ENCODE measurements at regions not wholly inside any gene's neighbourhood (a gene's known extent, or its start where the extent isn't known, plus 50 kb on each side); places are given as distances from the start of the nearest gene placed in this dataset.

GRCh38 chr20:22775256-22775655 is 190.9 kb upstream of the FOXA2 start:
- no peak overlapping the region for H2AFZ ChIP-seq
- H3K4me2 ChIP-seq (ENCODE audit: low read length), result no peak overlapping the region
- H3K9me3 ChIP-seq (ENCODE audit: control insufficient read depth, low read length), result no peaks in the 10 kb centered on the region
- TF ChIP-seq CTCF (IDR thresholded peaks at IDR 0.05), result no peak
- no peaks in the 10 kb centered on the region for H3K79me2 ChIP-seq
- no peak overlapping the region for H3K4me3 ChIP-seq (ENCODE audit: low read depth, low read length)
- no peak overlapping the region for H3K9ac ChIP-seq
- no peaks in the 10 kb centered on the region for H3K4me1 ChIP-seq
- no peak overlapping the region for H3K27ac ChIP-seq
- H3K36me3 ChIP-seq (ENCODE audit: control insufficient read depth, insufficient read depth, low read length), result no peaks in the 10 kb centered on the region
- H3K27me3 ChIP-seq (ENCODE audit: control insufficient read depth, insufficient read depth, low read length), result no peaks in the 10 kb centered on the region

GRCh38 chr20:22775671-22776139 is 191.3 kb upstream of the FOXA2 start:
- Histone ChIP-seq H3K4me1 (no peaks in the 10 kb centered on the region), H3K36me3 (ENCODE audit: control insufficient read depth, insufficient read depth, low read length) (no peaks in the 10 kb centered on the region), H3K4me2 (ENCODE audit: low read length) (no peak overlapping the region), H3K27me3 (ENCODE audit: control insufficient read depth, insufficient read depth, low read length) (no peaks in the 10 kb centered on the region), H3K9ac (no peak overlapping the region), H3K79me2 (no peaks in the 10 kb centered on the region), H3K9me3 (ENCODE audit: control insufficient read depth, low read length) (no peaks in the 10 kb centered on the region), H2AFZ (no peak overlapping the region), H3K4me3 (ENCODE audit: low read depth, low read length) (no peak overlapping the region), H3K27ac (no peak overlapping the region)
- TF ChIP-seq CTCF (IDR thresholded peaks at IDR 0.05), result no peak

GRCh38 chr20:22776369-22776768 is 192.0 kb upstream of the FOXA2 start:
- no peak overlapping the region for H3K27ac ChIP-seq
- no peaks in the 10 kb centered on the region for H3K27me3 ChIP-seq (ENCODE audit: control insufficient read depth, insufficient read depth, low read length)
- H3K4me2 ChIP-seq (ENCODE audit: low read length), result no peak overlapping the region

GRCh38 chr20:22779878-22780277 is 195.5 kb upstream of the FOXA2 start:
- Histone ChIP-seq H3K79me2 (no peaks in the 10 kb centered on the region), H3K9ac (no peak overlapping the region), H3K4me3 (ENCODE audit: low read depth, low read length) (no peak overlapping the region), H3K4me2 (ENCODE audit: low read length) (no peak overlapping the region), H2AFZ (no peak overlapping the region), H3K27ac (no peak overlapping the region), H3K9me3 (ENCODE audit: control insufficient read depth, low read length) (no peaks in the 10 kb centered on the region), H3K36me3 (ENCODE audit: control insufficient read depth, insufficient read depth, low read length) (no peaks in the 10 kb centered on the region), H3K4me1 (no peaks in the 10 kb centered on the region), H3K27me3 (ENCODE audit: control insufficient read depth, insufficient read depth, low read length) (no peaks in the 10 kb centered on the region)
- TF ChIP-seq CTCF (IDR thresholded peaks at IDR 0.05), result no peak

More at GRCh38 chr20:22776369-22776768, 192.0 kb upstream of the FOXA2 start:
- H3K4me3 ChIP-seq (ENCODE audit: low read depth, low read length), result no peak overlapping the region
- no peaks in the 10 kb centered on the region for H3K4me1 ChIP-seq
- H3K79me2 ChIP-seq, result no peaks in the 10 kb centered on the region
- H2AFZ ChIP-seq, result no peak overlapping the region
- TF ChIP-seq CTCF (IDR thresholded peaks at IDR 0.05), result no peak
- no peaks in the 10 kb centered on the region for H3K9me3 ChIP-seq (ENCODE audit: control insufficient read depth, low read length)
- no peaks in the 10 kb centered on the region for H3K36me3 ChIP-seq (ENCODE audit: control insufficient read depth, insufficient read depth, low read length)
- H3K9ac ChIP-seq, result no peak overlapping the region

GRCh38 chr20:22781869-22782268 is 197.5 kb upstream of the FOXA2 start:
- H3K79me2 ChIP-seq, result no peaks in the 10 kb centered on the region
- no peaks in the 10 kb centered on the region for H3K27me3 ChIP-seq (ENCODE audit: control insufficient read depth, insufficient read depth, low read length)
- no peaks in the 10 kb centered on the region for H3K4me1 ChIP-seq
- no peak overlapping the region for H3K27ac ChIP-seq
- H3K4me2 ChIP-seq (ENCODE audit: low read length), result no peak overlapping the region
- H3K36me3 ChIP-seq (ENCODE audit: control insufficient read depth, insufficient read depth, low read length), result no peaks in the 10 kb centered on the region
- H3K4me3 ChIP-seq (ENCODE audit: low read depth, low read length), result no peak overlapping the region
- H2AFZ ChIP-seq, result no peak overlapping the region
- no peaks in the 10 kb centered on the region for H3K9me3 ChIP-seq (ENCODE audit: control insufficient read depth, low read length)
- no peak for TF ChIP-seq CTCF (IDR thresholded peaks at IDR 0.05)
- no peak overlapping the region for H3K9ac ChIP-seq
